Osteocyte (in vitro differentiated cells): ENCODE measurements at regions not wholly inside any gene's neighbourhood (a gene's known extent, or its start where the extent isn't known, plus 50 kb on each side); places are given as distances from the start of the nearest gene placed in this dataset.
A peak's percentile ranks its signal among the peaks of the same experiment; 100 is the strongest.
"Not testable (repeated sequence)": the region's sequence is repeated elsewhere in the genome, so short reads cannot be mapped to it uniquely, and the experiment has no call there.

Experiments used
- DNase-seq: peaks from one replicate; pipeline ENCODE4 v3.0.0; 2021; ENCODE audit warnings: mixed read lengths; ENCODE audit not compliant: unreplicated experiment; ENCODE audit errors: extremely low spot score
- H3K27ac Mint-ChIP-seq: one replicate; pipeline ENCODE4 v1.8.0; 2021; ENCODE audit warnings: mild to moderate bottlenecking, mixed read lengths; ENCODE audit not compliant: unreplicated experiment
- H3K27me3 Mint-ChIP-seq: one replicate; pipeline ENCODE4 v1.8.0; 2021; ENCODE audit warnings: mixed read lengths; ENCODE audit not compliant: unreplicated experiment
- H3K36me3 Mint-ChIP-seq: one replicate; pipeline ENCODE4 v1.8.0; 2021; ENCODE audit warnings: mixed read lengths; ENCODE audit not compliant: unreplicated experiment
- H3K4me1 Mint-ChIP-seq: one replicate; pipeline ENCODE4 v1.8.0; 2021; ENCODE audit warnings: mixed read lengths; ENCODE audit not compliant: unreplicated experiment
- H3K4me3 Mint-ChIP-seq: one replicate; pipeline ENCODE4 v1.8.0; 2021; ENCODE audit warnings: mild to moderate bottlenecking, moderate library complexity, mixed read lengths; ENCODE audit not compliant: unreplicated experiment
- H3K9me3 Mint-ChIP-seq: one replicate; pipeline ENCODE4 v1.8.0; 2021; ENCODE audit warnings: mixed read lengths; ENCODE audit not compliant: unreplicated experiment
- TF ChIP-seq, protein P1 (sequence below): fragments of 200-600 bp; sonication (generic); IDR thresholded peaks from 2 replicates; pipeline ENCODE4 v1.5.0; 2021; ENCODE audit warnings: antibody characterized with exemption, mild to moderate bottlenecking, moderate library complexity

DNA sequence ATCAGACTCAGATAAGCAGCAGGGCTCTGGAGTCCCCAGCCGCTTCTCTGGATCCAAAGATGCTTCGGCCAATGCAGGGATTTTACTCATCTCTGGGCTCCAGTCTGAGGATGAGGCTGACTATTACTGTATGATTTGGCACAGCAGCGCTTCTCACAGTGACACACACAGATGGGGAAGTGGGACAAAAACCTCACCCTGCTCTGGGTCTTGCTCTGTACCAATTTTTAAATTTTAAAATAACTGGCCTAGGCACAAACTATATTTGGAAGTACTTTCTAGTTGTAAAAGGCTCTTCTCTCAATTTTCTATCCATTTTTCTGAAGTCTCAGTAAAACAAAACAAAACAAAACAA lies 131.7 kb downstream of the VPREB1 start:
- no peak for DNase-seq
- H3K4me3 Mint-ChIP-seq, result no peak overlapping the region
- H3K27ac Mint-ChIP-seq, result no peak overlapping the region
- no peaks in the 10 kb centered on the region for H3K9me3 Mint-ChIP-seq
- TF ChIP-seq, protein P1, sequence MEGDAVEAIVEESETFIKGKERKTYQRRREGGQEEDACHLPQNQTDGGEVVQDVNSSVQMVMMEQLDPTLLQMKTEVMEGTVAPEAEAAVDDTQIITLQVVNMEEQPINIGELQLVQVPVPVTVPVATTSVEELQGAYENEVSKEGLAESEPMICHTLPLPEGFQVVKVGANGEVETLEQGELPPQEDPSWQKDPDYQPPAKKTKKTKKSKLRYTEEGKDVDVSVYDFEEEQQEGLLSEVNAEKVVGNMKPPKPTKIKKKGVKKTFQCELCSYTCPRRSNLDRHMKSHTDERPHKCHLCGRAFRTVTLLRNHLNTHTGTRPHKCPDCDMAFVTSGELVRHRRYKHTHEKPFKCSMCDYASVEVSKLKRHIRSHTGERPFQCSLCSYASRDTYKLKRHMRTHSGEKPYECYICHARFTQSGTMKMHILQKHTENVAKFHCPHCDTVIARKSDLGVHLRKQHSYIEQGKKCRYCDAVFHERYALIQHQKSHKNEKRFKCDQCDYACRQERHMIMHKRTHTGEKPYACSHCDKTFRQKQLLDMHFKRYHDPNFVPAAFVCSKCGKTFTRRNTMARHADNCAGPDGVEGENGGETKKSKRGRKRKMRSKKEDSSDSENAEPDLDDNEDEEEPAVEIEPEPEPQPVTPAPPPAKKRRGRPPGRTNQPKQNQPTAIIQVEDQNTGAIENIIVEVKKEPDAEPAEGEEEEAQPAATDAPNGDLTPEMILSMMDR, result no peak
- H3K4me1 Mint-ChIP-seq, result no peaks in the 10 kb centered on the region
- H3K27me3 Mint-ChIP-seq, result peaks cover 47% of the 10 kb centered on the region
- H3K36me3 Mint-ChIP-seq, result no peaks in the 10 kb centered on the region

DNA sequence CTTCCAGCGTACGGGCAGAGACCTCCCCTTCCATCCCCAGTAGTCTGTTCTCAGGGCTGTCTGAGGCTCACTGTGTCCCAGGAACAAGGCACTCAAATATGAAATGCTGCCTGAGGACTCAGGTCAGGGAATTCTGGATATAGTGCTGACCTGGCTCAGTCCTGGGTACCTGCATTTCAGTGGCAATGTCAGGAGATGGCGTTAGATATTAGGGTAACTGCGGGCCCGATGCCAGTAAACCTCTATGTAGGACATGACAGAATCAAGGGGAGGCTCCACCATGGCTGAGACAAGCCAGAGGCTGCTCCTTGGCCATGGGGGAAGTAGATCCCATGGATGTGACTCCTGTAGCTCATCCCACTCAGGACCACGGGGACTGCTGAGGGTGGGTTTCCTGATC lies 131.7 kb downstream of the ZNF280B start:
- not testable (repeated sequence) for H3K9me3 Mint-ChIP-seq, H3K4me1 Mint-ChIP-seq, H3K4me3 Mint-ChIP-seq, H3K36me3 Mint-ChIP-seq, H3K27ac Mint-ChIP-seq
- peak; percentile 40 for DNase-seq
- peaks cover 47% of the 10 kb centered on the region for H3K27me3 Mint-ChIP-seq

DNA sequence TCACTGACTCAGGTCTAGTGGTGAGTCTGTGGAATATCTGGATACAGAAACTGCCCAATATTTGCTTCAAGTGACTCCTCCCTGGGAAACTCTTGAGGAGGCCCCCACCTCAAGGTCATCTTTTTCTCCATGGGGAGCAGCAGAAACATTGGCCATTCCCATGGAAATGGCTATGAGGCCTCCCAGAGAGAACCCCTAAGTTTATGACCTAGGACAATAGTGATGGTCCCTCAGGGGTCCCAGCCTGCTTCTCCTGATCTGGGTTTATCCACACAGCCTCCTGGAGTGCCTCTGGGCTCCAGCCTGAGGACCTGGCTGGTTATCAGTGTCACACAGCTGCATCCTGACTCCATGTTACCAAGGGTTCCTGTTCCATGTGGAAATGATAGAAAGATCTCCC lies 131.2 kb downstream of the ZNF280B start:
- peaks cover 46% of the 10 kb centered on the region for H3K27me3 Mint-ChIP-seq
- H3K9me3 Mint-ChIP-seq, result no peaks in the 10 kb centered on the region
- no peaks in the 10 kb centered on the region for H3K4me1 Mint-ChIP-seq
- no peak overlapping the region for H3K4me3 Mint-ChIP-seq
- H3K27ac Mint-ChIP-seq, result no peak overlapping the region
- peak; percentile 68 for DNase-seq
- H3K36me3 Mint-ChIP-seq, result no peaks in the 10 kb centered on the region
- TF ChIP-seq, protein P1, result no peak

DNA sequence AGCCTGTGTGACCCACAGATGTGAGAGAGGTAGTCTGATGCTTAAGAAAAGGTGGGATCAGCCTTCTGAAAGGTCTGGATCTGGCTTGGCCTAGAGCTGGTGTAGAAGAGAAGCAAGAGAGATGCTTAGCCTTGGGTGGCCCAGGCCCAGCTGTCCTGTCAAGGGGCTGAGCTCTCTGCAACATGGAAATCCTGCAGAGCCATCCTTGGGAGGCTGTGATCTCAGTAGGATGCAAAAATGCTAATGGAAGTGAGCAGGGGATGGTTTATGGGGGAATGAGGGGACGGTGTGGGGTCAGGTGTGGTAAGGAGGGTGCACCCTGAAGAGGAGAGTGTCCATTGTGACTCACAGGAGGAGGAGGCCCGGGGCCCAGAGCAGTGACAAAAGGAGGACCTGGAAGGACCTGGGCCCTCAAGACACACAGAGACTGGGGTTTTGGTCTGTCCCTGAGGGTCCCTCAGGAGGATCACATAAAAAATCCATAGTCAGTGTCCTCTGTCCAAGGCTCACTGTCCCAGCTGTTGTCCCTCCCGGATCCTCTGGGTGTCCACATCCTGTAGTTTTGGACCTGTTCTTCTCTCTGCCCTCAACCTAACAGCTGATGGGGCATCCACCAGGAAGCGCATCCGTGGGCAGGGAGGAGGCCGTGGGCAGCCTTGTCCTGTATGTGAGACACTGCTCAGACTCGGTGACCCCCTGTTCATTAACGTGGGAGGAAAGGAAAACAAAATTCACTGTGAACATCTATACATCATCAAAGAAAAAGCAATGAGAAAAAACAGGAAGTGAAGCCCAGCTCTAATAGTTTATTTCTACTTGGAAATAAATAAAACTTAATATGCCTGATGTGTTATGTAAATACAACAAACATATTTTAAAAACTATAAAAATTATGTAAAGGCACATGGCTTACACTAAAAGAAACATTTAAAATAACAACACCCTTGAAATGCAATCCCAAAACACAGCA lies 129.8 kb downstream of the ZNF280B start:
- Mint-ChIP-seq H3K9me3 (no peaks in the 10 kb centered on the region), H3K4me3 (no peak overlapping the region), H3K4me1 (no peaks in the 10 kb centered on the region), H3K27ac (no peak overlapping the region), H3K36me3 (no peaks in the 10 kb centered on the region), H3K27me3 (peaks cover 50% of the 10 kb centered on the region)
- TF ChIP-seq, protein P1, result no peak
- peak; percentile 66 for DNase-seq

DNA sequence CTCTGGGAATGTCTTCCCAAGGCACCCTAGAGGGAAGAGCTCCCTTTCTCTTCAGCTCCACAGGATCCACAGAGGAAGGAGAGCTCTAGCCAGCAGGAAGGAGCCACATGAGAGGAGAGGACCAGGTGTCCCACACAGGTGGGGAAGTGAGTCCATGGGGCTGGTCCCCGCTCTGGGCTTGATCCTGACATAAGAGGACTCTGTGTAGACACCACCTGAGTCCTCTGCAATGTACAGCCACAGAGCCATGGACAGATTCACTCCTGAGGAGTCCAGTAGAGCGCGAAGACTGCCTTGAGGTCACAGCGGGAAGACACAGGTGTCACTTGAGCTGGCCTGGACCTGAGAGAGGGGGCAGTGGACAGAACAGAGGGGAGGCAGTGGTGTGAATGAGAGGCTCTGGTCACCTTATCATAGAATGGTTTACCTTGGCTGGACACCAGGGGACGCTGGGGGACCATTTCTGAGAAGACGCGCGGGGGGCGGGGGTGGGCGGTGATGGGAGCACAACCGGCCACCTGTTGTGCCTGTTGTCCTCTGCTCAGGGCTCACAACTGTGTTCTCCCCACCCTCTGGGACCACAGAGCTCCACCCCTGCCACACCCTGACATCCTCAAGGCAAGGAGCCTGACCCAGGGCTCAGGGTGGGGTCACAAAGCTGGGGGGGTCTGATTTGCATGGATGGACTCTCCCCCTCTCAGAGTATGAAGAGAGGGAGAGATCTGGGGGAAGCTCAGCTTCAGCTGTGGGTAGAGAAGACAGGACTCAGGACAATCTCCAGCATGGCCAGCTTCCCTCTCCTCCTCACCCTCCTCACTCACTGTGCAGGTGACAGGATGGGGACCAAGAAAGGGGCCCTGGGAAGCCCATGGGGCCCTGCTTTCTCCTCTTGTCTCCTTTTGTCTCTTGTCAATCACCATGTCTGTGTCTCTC lies 128.2 kb downstream of the ZNF280B start:
- DNase-seq, result peak; percentile 77
- Mint-ChIP-seq H3K9me3 (no peaks in the 10 kb centered on the region), H3K4me3 (no peak overlapping the region), H3K27ac (no peak overlapping the region), H3K27me3 (peaks cover 54% of the 10 kb centered on the region), H3K4me1 (no peaks in the 10 kb centered on the region), H3K36me3 (no peaks in the 10 kb centered on the region)
- TF ChIP-seq, protein P1, result no peak

DNA sequence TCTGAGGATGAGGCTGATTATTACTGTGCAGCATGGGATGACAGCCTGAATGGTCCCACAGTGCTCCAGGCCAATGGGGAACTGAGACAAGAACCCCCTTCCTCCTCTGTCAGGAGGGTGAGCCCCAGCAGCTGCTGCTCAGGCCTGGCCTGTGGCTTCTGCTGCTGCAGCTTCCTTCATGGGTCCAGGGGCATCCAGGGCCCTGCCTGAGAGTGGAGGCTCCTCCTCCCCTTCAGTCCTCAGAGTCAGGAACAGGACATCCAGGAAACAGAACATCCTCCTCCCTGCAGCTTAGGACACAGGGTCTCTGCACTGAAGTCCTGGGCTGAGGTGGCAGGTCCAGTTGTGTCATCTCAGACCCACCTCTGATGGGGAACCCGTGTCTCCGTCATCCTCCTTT lies 127.2 kb downstream of the ZNF280B start:
- DNase-seq, result peak; percentile 75
- not testable (repeated sequence) for H3K9me3 Mint-ChIP-seq, H3K4me3 Mint-ChIP-seq, H3K27ac Mint-ChIP-seq, H3K36me3 Mint-ChIP-seq, H3K4me1 Mint-ChIP-seq
- H3K27me3 Mint-ChIP-seq, result peaks cover 59% of the 10 kb centered on the region
